Fibroblast of mammary gland (primary cell): ENCODE measurements at regions not wholly inside any gene's neighbourhood (a gene's known extent, or its start where the extent isn't known, plus 50 kb on each side); places are given as distances from the start of the nearest gene placed in this dataset.

Source experiments
- DNase-seq: peaks from one replicate; pipeline ENCODE4 v3.0.0-alpha.2; 2010; ENCODE audit warnings: low read depth
- H3K4me3 ChIP-seq: 2 replicates; pipeline ENCODE4 v1.5.1; 2011; ENCODE audit warnings: low read depth, mild to moderate bottlenecking, low read length, moderate library complexity; ENCODE audit not compliant: control insufficient read depth
- CTCF ChIP-seq: conservative IDR thresholded peaks from 2 replicates; pipeline ENCODE4 v1.5.1; 2011; ENCODE audit warnings: low read depth, low read length, inconsistent platforms; ENCODE audit not compliant: control insufficient read depth, insufficient read depth

- TF ChIP-seq CTCF, result no peak
These were observed 105.9 kb upstream of the AGBL1 start for GRCh38 chr15:85973584-85974347.

GRCh38 chr15:85974348-85974705 is 105.3 kb upstream of the AGBL1 start:
- no peak overlapping the region for H3K4me3 ChIP-seq
- no peak for DNase-seq
- TF ChIP-seq CTCF, result no peak

More at GRCh38 chr15:85973584-85974347, 105.9 kb upstream of the AGBL1 start:
- H3K4me3 ChIP-seq, result no peak overlapping the region
- no peak for DNase-seq

DNA sequence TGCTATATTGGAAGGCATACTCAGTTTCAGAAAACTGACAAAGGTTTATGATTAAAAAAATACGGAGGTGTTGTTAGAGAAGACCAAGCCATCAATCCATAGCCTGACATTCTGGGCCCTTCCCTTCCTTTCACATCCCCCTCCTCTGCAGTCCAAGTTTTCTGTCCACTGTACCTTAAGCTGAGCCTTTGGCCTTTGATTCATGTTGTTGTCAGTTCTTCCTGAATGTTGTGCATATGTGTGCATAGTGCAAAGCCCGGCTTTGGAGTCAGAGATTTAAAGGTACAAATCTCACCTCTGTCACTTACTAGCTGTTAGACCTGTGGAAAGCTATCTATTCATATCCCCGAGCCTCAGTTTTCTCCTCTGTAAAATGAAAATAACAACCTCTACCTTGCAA is 104.9 kb upstream of the AGBL1 start:
- DNase-seq, result no peak
- TF ChIP-seq CTCF, result no peak

DNA sequence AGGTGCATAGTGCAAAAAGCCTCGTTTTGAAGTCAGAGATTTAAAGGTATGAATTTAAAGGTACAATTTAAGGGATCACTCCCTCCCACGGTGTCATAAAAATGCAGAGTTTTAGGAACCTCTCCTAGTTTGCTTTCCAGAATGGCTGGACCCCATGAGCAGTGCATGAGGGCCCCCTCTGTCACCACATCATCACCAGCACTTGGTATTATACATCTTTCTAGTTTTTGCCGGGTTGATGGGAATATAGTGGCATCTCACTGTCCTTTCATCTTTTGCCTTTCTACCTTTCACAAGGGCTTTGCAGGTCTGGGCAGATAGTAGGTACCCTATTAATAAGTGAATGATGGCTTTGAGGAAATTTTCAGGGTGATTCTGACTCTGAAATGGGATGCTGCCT is 103.6 kb upstream of the AGBL1 start:
- TF ChIP-seq CTCF, result no peak
- no peak overlapping the region for H3K4me3 ChIP-seq
- no peak for DNase-seq

More for the DNA sequence above, 104.9 kb upstream of the AGBL1 start:
- no peak overlapping the region for H3K4me3 ChIP-seq

DNA sequence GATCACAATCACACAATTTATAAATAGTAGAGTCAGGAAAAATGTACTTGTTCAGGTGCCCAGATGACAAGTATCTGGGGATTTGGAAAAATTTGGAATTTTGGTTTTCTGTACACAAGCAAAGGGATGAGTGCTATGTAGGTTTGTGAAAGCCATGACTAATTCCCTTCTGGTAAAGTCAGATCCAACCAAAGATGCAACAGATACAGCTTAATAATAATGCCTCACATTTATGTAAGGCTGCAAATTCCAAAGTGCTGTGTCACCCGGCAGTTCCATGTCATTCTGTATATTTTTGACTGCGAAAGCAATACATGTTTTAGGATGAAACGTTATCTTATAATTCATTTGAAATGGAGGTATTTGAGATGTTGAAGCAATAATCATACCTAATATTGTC is 102.7 kb upstream of the AGBL1 start:
- DNase-seq, result peak; percentile 0
- no peak overlapping the region for H3K4me3 ChIP-seq
- no peak for TF ChIP-seq CTCF

DNA sequence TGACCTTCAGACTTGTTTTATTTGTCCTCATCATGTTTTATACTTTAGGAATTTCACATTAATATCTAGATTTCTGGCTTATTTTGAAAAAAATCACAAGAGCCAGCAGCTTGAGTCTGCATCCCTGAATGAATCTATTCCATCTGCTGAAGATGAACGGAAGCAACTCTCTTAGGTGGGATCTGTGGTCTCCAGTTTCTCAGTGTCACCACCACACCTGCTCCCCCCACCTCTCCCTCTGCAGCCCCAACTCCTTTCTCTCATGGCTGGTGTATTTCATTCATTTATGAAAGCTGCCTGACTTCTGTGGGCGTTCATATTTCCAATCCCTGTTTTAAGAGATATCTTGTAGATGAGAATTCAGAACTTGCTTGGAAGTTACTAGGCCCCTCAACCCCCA is 102.1 kb upstream of the AGBL1 start:
- TF ChIP-seq CTCF, result no peak
- H3K4me3 ChIP-seq, result no peak overlapping the region
- DNase-seq, result no peak
